ENCODE measurements at regions not wholly inside any gene's neighbourhood (a gene's known extent, or its start where the extent isn't known, plus 50 kb on each side); places are given as distances from the start of the nearest gene placed in this dataset.

DNA sequence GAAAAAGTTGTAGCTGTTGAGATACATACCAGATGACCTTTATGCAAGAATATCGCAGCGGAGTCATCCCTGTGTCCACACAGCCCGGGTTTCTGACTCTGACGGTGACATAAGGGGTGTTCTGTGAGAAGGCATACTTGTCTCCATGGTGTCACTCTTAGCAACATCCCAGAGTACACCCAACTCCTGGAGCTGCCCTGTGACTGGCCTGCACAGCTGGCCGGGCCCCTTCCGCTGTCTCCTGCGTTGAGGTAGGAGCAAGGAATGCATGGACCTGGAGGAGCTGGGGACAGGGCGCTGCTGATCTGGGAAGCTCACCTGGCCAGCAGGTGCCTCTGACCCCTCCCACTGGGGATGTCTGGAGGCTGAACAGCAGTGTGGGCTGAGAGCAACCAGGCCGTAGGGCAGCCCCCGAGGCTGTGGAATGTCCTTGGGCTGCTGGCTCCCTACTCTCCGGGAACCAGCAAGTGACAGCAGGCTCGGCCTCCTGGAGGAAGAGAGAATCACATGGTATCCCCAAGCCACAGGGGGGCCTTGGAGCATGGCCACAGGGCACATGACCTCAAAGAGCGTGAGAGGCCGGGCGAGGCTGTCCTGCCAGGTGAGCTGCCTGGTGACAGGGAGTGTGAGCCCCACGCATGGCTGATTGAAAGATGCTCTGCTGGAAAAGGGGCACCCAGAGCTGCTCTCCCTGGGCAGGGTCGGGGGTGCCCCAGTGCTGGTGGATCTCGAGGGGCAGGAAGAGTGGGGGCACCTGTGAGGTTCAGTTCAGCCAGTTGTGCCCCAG, 113.4 kb downstream of the MRPL36 start:
- H3K36me3 ChIP-seq (ENCODE audit: control insufficient read depth, insufficient read depth, low read length), result no peaks in the 10 kb centered on the region
- no peak overlapping the region for H3K4me3 ChIP-seq (ENCODE audit: low read depth, low read length)
- no peak overlapping the region for H3K9ac ChIP-seq (ENCODE audit: low read depth, low read length)
- H3K4me1 ChIP-seq (ENCODE audit: control insufficient read depth, insufficient read depth, low read length), result no peaks in the 10 kb centered on the region
- no peaks in the 10 kb centered on the region for H3K9me3 ChIP-seq (ENCODE audit: control insufficient read depth, insufficient read depth, low read length)
- no peak overlapping the region for H3K27ac ChIP-seq (ENCODE audit: low read depth, low read length)
- H3K27me3 ChIP-seq (ENCODE audit: control insufficient read depth, insufficient read depth, low read length), result no peaks in the 10 kb centered on the region

DNA sequence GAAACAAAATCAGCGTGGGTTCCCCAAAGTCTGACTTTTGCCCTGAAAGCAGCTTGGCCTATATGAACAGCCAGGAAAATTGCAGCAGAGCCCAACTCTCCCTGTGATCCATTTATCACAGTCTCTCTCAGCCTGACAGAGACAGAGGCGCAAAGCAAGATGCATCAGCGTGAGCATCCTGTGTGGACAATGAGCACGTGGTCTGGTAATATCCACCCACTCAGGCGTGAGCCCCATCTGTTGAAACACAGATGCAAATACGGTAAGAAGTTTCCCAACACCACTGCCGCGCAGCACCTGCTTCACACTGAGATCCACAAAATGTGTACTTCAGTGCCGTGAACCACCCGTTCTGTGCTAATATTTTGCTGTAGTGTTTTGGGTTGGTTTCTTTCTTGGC, 114.6 kb downstream of the MRPL36 start:
- Histone ChIP-seq H3K27ac (ENCODE audit: low read depth, low read length) (no peak overlapping the region), H3K9ac (ENCODE audit: low read depth, low read length) (no peak overlapping the region), H3K4me1 (ENCODE audit: control insufficient read depth, insufficient read depth, low read length) (no peaks in the 10 kb centered on the region), H3K9me3 (ENCODE audit: control insufficient read depth, insufficient read depth, low read length) (no peaks in the 10 kb centered on the region), H3K4me3 (ENCODE audit: low read depth, low read length) (no peak overlapping the region), H3K27me3 (ENCODE audit: control insufficient read depth, insufficient read depth, low read length) (no peaks in the 10 kb centered on the region), H3K36me3 (ENCODE audit: control insufficient read depth, insufficient read depth, low read length) (no peaks in the 10 kb centered on the region)

DNA sequence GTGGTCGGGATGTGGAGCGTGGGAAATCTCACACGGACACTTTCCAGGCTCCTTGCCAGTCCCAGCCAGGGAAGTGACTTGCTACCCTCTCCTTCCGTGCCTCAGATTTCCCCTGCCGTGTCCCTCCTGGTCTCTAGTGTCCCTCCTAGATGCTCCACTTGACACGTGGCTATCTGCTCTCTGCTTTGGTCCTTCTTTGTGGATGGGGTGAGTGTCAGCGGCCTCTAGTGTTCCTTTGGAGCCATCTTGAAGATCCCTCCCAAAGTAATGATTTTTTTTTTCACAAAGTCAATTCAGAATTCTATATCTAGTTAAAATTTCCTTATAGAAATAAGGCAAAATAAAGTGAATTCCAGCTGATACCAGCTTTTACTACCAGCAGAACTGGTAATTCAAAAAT, 117.7 kb downstream of the MRPL36 start:
- no peak overlapping the region for H3K4me3 ChIP-seq (ENCODE audit: low read depth, low read length)
- no peak overlapping the region for H3K9ac ChIP-seq (ENCODE audit: low read depth, low read length)
- H3K27me3 ChIP-seq (ENCODE audit: control insufficient read depth, insufficient read depth, low read length), result no peaks in the 10 kb centered on the region
- no peak overlapping the region for H3K27ac ChIP-seq (ENCODE audit: low read depth, low read length)
- no peaks in the 10 kb centered on the region for H3K36me3 ChIP-seq (ENCODE audit: control insufficient read depth, insufficient read depth, low read length)
- H3K4me1 ChIP-seq (ENCODE audit: control insufficient read depth, insufficient read depth, low read length), result no peaks in the 10 kb centered on the region
- no peaks in the 10 kb centered on the region for H3K9me3 ChIP-seq (ENCODE audit: control insufficient read depth, insufficient read depth, low read length)

DNA sequence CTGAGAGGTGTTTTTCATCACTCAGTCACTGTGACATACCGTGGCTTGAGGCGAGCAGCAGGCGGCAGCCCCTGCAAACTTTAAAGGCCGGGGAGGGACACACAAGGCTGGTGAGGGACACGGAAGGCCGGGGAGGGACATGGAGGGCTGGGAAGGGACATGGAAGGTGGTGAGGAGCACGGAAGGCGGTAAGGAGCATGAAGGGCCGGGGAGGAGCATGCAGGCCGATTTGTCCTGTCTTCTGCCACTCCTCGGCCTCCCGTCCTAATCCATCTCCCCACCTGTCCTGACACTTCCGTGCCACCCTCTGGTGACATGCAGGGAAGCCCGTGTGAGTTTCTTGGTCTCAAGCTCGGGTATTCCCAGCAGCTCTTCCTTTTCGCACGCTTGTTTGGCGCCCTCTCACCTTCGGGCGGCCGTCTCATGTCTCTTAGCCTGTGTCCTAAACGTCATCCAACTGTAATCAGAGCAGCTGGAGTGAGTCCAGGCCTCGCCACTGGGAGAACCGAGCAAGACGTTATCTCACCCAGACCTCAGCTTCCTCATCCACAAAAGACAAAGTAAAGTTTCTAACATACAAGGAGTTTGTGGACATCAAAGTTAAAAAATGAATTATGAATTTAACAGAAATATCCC, 126.5 kb downstream of the MRPL36 start:
- Histone ChIP-seq H3K27ac (ENCODE audit: low read depth, low read length) (no peak overlapping the region), H3K9me3 (ENCODE audit: control insufficient read depth, insufficient read depth, low read length) (no peaks in the 10 kb centered on the region), H3K4me3 (ENCODE audit: low read depth, low read length) (no peak overlapping the region), H3K9ac (ENCODE audit: low read depth, low read length) (no peak overlapping the region), H3K36me3 (ENCODE audit: control insufficient read depth, insufficient read depth, low read length) (no peaks in the 10 kb centered on the region), H3K27me3 (ENCODE audit: control insufficient read depth, insufficient read depth, low read length) (peaks cover 12% of the 10 kb centered on the region), H3K4me1 (ENCODE audit: control insufficient read depth, insufficient read depth, low read length) (peaks cover 7% of the 10 kb centered on the region)

DNA sequence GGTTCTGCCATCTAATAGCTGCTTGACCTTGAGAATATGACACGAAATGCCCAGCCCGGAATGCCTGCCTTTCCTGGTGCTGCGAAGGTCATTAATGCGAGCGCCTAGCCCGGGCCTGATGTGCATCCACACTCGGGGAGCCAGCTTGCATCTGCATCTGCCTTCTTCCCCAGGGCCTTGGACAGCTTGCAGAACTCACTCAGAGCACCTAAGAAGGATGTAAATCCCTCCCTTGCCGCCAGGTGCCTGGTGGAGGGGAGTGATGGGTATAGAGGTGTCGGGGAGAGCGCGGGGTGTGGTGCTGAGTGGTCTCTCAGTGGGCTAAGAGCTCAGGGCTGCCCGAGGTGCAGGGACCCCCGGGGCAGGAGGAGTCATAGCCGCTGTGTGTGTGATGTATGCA, 127.2 kb downstream of the MRPL36 start:
- H3K27me3 ChIP-seq (ENCODE audit: control insufficient read depth, insufficient read depth, low read length), result peaks cover 20% of the 10 kb centered on the region
- H3K36me3 ChIP-seq (ENCODE audit: control insufficient read depth, insufficient read depth, low read length), result no peaks in the 10 kb centered on the region
- H3K27ac ChIP-seq (ENCODE audit: low read depth, low read length), result no peak overlapping the region
- H3K4me1 ChIP-seq (ENCODE audit: control insufficient read depth, insufficient read depth, low read length), result peaks cover 10% of the 10 kb centered on the region
- H3K9me3 ChIP-seq (ENCODE audit: control insufficient read depth, insufficient read depth, low read length), result no peaks in the 10 kb centered on the region
- no peak overlapping the region for H3K9ac ChIP-seq (ENCODE audit: low read depth, low read length)
- no peak overlapping the region for H3K4me3 ChIP-seq (ENCODE audit: low read depth, low read length)

DNA sequence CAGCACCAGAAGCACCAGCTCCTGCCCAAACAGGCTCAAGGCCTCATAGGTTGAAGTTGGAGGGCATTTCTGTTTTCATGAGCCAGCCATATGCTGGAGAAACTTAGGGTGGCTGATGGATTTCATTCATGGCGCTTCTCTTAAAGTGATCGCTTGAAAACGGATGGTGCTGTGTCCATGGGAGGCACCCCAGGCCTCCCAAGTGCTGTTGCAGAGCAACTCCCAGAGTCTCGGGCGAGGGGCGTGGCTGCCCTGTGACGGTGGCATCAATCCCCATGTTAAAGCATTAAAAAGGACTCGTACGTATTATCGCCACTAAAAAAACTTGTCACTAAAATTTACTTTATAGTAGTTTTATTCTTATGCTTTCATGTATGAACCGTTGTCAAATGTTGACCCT, 128.3 kb downstream of the MRPL36 start:
- H3K36me3 ChIP-seq (ENCODE audit: control insufficient read depth, insufficient read depth, low read length), result no peaks in the 10 kb centered on the region
- no peak overlapping the region for H3K27ac ChIP-seq (ENCODE audit: low read depth, low read length)
- H3K4me3 ChIP-seq (ENCODE audit: low read depth, low read length), result no peak overlapping the region

DNA sequence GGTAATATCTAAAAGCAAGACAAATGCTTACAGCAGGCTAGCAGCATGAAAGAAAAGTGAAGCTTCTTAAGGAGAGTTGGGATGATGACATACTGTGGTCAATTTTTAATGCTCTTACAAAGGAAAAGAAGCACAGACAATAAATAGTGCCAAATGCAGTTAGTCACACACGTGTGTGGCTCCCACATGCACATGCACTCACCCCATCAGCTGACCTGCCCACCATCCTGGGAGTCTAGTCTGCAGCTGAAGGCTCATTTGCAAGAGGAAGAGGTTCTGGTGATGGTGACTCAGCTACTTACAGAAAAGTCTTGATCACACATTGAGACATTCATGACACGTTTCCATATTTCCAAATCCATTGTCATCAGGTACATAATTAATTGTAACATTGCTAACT, 129.3 kb downstream of the MRPL36 start:
- Histone ChIP-seq H3K4me3 (ENCODE audit: low read depth, low read length) (no peak overlapping the region), H3K27ac (ENCODE audit: low read depth, low read length) (no peak overlapping the region), H3K4me1 (ENCODE audit: control insufficient read depth, insufficient read depth, low read length) (peaks cover 15% of the 10 kb centered on the region), H3K9me3 (ENCODE audit: control insufficient read depth, insufficient read depth, low read length) (no peaks in the 10 kb centered on the region), H3K36me3 (ENCODE audit: control insufficient read depth, insufficient read depth, low read length) (no peaks in the 10 kb centered on the region), H3K27me3 (ENCODE audit: control insufficient read depth, insufficient read depth, low read length) (peaks cover 35% of the 10 kb centered on the region), H3K9ac (ENCODE audit: low read depth, low read length) (no peak overlapping the region)

More for the DNA sequence above, 128.3 kb downstream of the MRPL36 start:
- H3K9me3 ChIP-seq (ENCODE audit: control insufficient read depth, insufficient read depth, low read length), result no peaks in the 10 kb centered on the region
- peaks cover 15% of the 10 kb centered on the region for H3K4me1 ChIP-seq (ENCODE audit: control insufficient read depth, insufficient read depth, low read length)
- H3K27me3 ChIP-seq (ENCODE audit: control insufficient read depth, insufficient read depth, low read length), result peaks cover 25% of the 10 kb centered on the region
- H3K9ac ChIP-seq (ENCODE audit: low read depth, low read length), result no peak overlapping the region

DNA sequence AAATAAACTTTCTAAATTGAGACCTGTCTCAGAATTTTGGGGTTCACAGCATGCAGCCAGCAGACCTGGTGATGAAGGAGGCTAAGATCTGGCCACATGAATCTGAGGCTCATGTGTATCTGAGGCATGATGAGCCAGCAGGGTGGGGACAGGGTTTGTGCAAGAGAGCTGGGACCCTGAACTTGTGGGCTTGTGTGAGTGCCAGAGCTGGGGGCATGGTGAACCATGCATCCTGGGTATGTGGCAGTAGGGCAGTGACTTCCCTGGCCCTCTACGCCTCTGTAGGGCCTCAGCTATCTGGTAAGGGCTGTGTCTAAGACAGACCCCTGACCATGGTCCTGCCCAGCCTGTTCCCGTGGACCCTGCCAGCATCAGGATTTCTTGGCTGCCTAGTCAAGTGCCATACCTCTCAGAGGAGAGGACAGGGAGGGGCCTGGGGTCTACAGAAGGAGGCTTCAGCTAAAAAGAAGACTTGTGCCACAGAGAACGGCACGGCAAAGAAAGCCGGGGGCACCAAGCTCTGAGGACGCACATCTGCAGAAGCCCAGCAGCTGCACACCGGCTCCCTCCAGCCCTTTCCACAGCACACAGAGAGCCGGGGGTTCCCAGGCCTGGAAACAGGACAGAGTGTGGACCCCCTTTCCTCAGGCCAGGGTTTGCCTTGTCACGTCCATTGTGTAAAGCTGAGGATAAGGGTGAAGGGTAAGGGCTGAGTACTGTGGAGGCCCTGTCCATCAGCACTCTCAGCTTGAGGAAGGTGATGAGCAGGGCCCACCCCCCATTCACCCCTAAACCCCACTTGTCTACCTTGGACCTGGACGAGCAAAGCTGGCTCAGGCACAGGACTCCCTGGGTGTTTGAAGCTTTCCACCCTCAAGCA, 130.1 kb downstream of the MRPL36 start:
- Histone ChIP-seq H3K4me3 (ENCODE audit: low read depth, low read length) (no peak overlapping the region), H3K36me3 (ENCODE audit: control insufficient read depth, insufficient read depth, low read length) (no peaks in the 10 kb centered on the region), H3K9ac (ENCODE audit: low read depth, low read length) (no peak overlapping the region), H3K4me1 (ENCODE audit: control insufficient read depth, insufficient read depth, low read length) (peaks cover 15% of the 10 kb centered on the region), H3K9me3 (ENCODE audit: control insufficient read depth, insufficient read depth, low read length) (no peaks in the 10 kb centered on the region), H3K27ac (ENCODE audit: low read depth, low read length) (no peak overlapping the region), H3K27me3 (ENCODE audit: control insufficient read depth, insufficient read depth, low read length) (peaks cover 37% of the 10 kb centered on the region)

DNA sequence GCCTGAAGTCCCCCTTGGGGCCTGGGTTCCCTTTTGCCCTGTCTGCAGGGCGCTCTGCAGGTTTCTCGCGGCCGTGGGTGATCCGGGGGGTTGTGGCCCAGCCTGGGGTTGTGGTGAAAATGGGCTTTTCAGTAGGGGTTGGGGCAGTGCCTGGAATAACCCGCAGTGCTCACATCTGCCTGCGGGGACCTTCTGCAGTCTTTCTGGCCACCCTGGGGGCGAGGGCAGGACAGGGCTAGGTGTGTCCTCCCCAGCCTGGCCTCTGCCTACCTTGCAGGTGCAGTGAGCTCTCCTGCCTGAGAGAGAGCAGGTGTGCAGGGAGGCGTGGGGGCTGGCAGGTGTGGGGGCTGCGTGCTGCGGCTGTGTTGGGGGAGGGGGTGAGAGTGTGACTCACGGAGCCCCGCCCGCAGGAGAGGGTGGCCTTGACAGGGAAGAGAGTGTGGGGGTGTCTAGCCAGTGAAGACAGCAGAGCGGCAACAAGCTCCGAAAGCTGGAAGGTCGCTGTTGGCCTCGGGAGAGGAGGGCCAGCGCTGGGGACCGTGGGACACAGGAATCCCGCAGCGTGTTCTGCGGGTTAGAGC, 131.4 kb downstream of the MRPL36 start:
- Histone ChIP-seq H3K9me3 (ENCODE audit: control insufficient read depth, insufficient read depth, low read length) (no peaks in the 10 kb centered on the region), H3K4me1 (ENCODE audit: control insufficient read depth, insufficient read depth, low read length) (peaks cover 15% of the 10 kb centered on the region), H3K27ac (ENCODE audit: low read depth, low read length) (no peak overlapping the region), H3K9ac (ENCODE audit: low read depth, low read length) (no peak overlapping the region), H3K36me3 (ENCODE audit: control insufficient read depth, insufficient read depth, low read length) (no peaks in the 10 kb centered on the region), H3K4me3 (ENCODE audit: low read depth, low read length) (peak overlapping the region; percentile 64), H3K27me3 (ENCODE audit: control insufficient read depth, insufficient read depth, low read length) (peaks cover 37% of the 10 kb centered on the region)

DNA sequence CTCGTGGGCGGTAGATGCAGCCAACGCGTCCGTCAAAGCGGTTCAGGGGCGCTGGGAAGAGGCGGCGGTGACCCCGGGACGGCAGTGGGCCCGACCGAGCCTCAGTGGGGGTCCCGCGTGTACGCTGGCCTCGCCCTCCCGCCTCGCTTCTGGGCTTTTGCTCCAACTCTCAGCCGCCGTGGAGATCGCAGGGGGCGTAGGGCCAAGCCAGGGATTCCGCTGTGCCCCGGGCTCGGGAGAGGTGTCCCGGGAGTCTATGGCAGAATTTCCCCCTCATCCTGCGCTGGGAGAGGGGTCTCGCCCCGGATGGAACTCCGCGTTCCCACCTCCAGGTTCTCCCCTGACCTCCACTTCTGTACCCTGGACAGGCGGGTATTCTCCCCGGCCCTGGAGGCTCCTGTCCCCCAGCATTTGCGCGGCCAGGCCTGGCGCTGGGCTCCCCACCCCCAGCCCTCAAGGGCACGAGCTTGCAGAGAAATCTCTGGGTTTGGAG, 131.9 kb downstream of the MRPL36 start:
- Histone ChIP-seq H3K27ac (ENCODE audit: low read depth, low read length) (no peak overlapping the region), H3K27me3 (ENCODE audit: control insufficient read depth, insufficient read depth, low read length) (peaks cover 37% of the 10 kb centered on the region), H3K36me3 (ENCODE audit: control insufficient read depth, insufficient read depth, low read length) (no peaks in the 10 kb centered on the region), H3K9me3 (ENCODE audit: control insufficient read depth, insufficient read depth, low read length) (no peaks in the 10 kb centered on the region), H3K4me3 (ENCODE audit: low read depth, low read length) (peak overlapping the region; percentile 64), H3K4me1 (ENCODE audit: control insufficient read depth, insufficient read depth, low read length) (peaks cover 15% of the 10 kb centered on the region), H3K9ac (ENCODE audit: low read depth, low read length) (no peak overlapping the region)
